ENCODE measurements at regions not wholly inside any gene's neighbourhood (a gene's known extent, or its start where the extent isn't known, plus 50 kb on each side); places are given as distances from the start of the nearest gene placed in this dataset.
"Not testable (repeated sequence)": the region's sequence is repeated elsewhere in the genome, so short reads cannot be mapped to it uniquely, and the experiment has no call there.

DNA sequence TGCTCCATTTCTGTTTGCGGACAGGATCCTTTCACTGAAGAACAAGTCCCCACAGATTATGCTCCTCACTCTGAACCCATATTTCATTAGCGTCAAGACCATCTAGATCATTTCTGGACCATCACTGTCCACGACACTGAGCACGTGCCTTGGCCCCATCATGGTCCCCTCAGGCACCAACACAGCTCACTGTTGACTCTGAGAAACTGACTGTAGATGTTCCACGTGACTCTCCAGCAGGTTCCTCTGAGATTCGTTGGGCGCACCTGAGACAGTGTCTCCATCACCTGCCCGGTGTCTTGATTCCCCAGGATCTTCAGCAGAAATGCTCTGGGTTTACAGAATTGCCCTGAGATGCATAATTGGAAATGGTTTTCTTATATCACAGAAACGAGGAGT, 985.4 kb downstream of the TMEM121 start:
- BruUV-seq (replicated peaks): no TSS peak
- Histone ChIP-seq H3K4me3 (ENCODE audit: low read depth, low read length) (no peak overlapping the region), H3K27me3 (replicated peaks; ENCODE audit: control insufficient read depth, insufficient read depth, low read length) (no peaks in the 10 kb centered on the region), H3K4me1 (no peaks in the 10 kb centered on the region), H3K36me3 (ENCODE audit: control insufficient read depth, insufficient read depth, low read length) (no peaks in the 10 kb centered on the region), H3K9me3 (no peaks in the 10 kb centered on the region)
- ChIA-PET CTCF (no interaction called here), POLR2A (no interaction called here)
- peaks cover 14% of the 10 kb centered on the region for H3K27me3 Mint-ChIP-seq (ENCODE audit: insufficient read depth, unreplicated experiment)
- no peaks in the 10 kb centered on the region for H3K36me3 Mint-ChIP-seq (ENCODE audit: insufficient read depth, unreplicated experiment)
- TF ChIP-seq, protein P1, sequence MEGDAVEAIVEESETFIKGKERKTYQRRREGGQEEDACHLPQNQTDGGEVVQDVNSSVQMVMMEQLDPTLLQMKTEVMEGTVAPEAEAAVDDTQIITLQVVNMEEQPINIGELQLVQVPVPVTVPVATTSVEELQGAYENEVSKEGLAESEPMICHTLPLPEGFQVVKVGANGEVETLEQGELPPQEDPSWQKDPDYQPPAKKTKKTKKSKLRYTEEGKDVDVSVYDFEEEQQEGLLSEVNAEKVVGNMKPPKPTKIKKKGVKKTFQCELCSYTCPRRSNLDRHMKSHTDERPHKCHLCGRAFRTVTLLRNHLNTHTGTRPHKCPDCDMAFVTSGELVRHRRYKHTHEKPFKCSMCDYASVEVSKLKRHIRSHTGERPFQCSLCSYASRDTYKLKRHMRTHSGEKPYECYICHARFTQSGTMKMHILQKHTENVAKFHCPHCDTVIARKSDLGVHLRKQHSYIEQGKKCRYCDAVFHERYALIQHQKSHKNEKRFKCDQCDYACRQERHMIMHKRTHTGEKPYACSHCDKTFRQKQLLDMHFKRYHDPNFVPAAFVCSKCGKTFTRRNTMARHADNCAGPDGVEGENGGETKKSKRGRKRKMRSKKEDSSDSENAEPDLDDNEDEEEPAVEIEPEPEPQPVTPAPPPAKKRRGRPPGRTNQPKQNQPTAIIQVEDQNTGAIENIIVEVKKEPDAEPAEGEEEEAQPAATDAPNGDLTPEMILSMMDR (IDR thresholded peaks at IDR 0.05; ENCODE audit: insufficient read depth in 1 of 2, low read depth in 1 of 2, low read length in 1 of 2, severe bottlenecking in 1 of 2, unreplicated experiment in 1 of 2): no peak
- no peak overlapping the region for H3K4me3 Mint-ChIP-seq (ENCODE audit: unreplicated experiment)
- intact Hi-C loops (cut with micrococcal nuclease; ENCODE audit: unreplicated experiment): no loop called here
- H3K4me1 Mint-ChIP-seq (ENCODE audit: low read depth, unreplicated experiment): no peaks in the 10 kb centered on the region
- H3K27ac Mint-ChIP-seq (ENCODE audit: unreplicated experiment): no peak overlapping the region
- no peaks in the 10 kb centered on the region for H3K9me3 Mint-ChIP-seq (ENCODE audit: unreplicated experiment)
- DNase-seq: no peak

DNA sequence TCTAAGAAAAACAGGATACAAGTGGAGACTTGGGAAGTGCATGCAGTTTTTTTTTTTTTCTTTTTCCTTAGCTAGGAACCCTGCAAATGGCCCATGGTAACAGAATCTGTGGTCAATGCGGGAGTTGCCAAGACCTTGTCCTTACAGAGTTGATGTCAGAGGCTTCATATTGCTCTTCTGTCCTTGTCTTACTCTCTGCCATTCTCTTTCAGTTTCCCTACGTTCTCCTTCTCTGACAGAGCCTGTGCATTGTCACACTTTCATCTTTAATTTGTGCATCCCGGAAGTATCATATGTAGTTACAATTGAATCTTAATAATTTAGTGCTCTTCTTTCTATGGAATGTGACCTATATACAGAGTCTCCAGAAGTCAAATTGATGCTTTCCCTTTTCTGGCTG, 986.9 kb downstream of the TMEM121 start:
- H3K9me3 Mint-ChIP-seq (ENCODE audit: unreplicated experiment): no peaks in the 10 kb centered on the region
- TF ChIP-seq, protein P1 (IDR thresholded peaks at IDR 0.05; ENCODE audit: insufficient read depth in 1 of 2, low read depth in 1 of 2, low read length in 1 of 2, severe bottlenecking in 1 of 2, unreplicated experiment in 1 of 2): no peak
- ChIA-PET CTCF (no interaction called here), POLR2A (no interaction called here)
- no peaks in the 10 kb centered on the region for H3K36me3 Mint-ChIP-seq (ENCODE audit: insufficient read depth, unreplicated experiment)
- intact Hi-C loops (cut with micrococcal nuclease; ENCODE audit: unreplicated experiment): no loop called here
- H3K27ac Mint-ChIP-seq (ENCODE audit: unreplicated experiment): no peak overlapping the region
- H3K4me1 ChIP-seq: no peaks in the 10 kb centered on the region
- BruUV-seq (replicated peaks): no TSS peak
- no peak overlapping the region for H3K4me3 Mint-ChIP-seq (ENCODE audit: unreplicated experiment)
- no peak overlapping the region for H3K4me3 ChIP-seq (ENCODE audit: low read depth, low read length)
- no peaks in the 10 kb centered on the region for H3K27me3 ChIP-seq (replicated peaks; ENCODE audit: control insufficient read depth, insufficient read depth, low read length)
- peaks cover 12% of the 10 kb centered on the region for H3K27me3 Mint-ChIP-seq (ENCODE audit: insufficient read depth, unreplicated experiment)
- H3K4me1 Mint-ChIP-seq (ENCODE audit: low read depth, unreplicated experiment): no peaks in the 10 kb centered on the region
- DNase-seq: no peak
- no peaks in the 10 kb centered on the region for H3K36me3 ChIP-seq (ENCODE audit: control insufficient read depth, insufficient read depth, low read length)
- H3K9me3 ChIP-seq: no peaks in the 10 kb centered on the region

DNA sequence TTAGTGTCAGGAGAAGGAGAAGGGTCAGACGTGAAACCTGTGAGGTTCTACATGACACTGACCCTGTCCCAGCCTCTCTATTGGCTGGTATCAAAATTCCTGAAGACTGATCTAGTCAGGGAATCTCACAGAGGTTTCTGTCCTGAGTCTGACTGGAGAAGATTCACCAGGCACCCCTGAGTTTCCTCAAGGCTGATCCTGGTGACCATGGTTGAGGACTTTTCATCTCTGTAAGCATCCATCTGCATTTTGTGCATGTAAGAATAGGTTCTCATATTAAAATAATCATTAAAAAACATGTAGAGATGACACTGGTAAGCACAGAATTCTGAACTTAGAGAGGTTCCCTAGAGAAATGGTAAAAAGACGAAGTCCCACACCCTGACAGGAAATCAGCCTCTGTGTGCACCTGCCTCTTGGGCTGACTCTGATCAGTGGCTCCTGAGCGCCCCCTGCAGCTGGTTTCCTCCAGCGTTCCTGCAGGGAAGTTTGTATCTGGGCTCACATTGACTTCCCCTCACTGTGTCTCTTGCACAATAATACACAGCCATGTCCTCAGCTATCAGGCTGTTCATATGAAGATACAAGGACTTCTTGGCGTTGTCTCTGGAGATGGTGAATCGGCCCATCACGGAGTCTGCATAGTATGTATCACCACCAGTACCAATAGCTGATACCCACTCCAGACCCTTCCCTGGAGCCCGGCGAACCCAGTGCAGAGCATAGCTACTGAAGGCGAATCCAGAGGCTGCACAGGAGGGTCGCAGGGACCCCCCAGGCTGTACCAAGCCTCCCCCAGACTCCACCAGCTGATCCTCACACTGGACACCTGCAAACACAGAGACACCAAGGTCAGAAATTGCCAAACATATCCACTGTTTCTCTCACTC, 991.9 kb downstream of the TMEM121 start:
- H3K4me1 ChIP-seq: no peaks in the 10 kb centered on the region
- Mint-ChIP-seq H3K9me3 (ENCODE audit: unreplicated experiment) (no peaks in the 10 kb centered on the region), H3K4me3 (ENCODE audit: unreplicated experiment) (no peak overlapping the region), H3K27me3 (ENCODE audit: insufficient read depth, unreplicated experiment) (peaks cover 11% of the 10 kb centered on the region), H3K36me3 (ENCODE audit: insufficient read depth, unreplicated experiment) (no peaks in the 10 kb centered on the region), H3K4me1 (ENCODE audit: low read depth, unreplicated experiment) (no peaks in the 10 kb centered on the region), H3K27ac (ENCODE audit: unreplicated experiment) (no peak overlapping the region)
- BruUV-seq (replicated peaks): no TSS peak
- ChIA-PET POLR2A (no interaction called here), CTCF (no interaction called here)
- H3K36me3 ChIP-seq (ENCODE audit: control insufficient read depth, insufficient read depth, low read length): no peaks in the 10 kb centered on the region
- intact Hi-C loops (cut with micrococcal nuclease; ENCODE audit: unreplicated experiment): no loop called here
- H3K4me3 ChIP-seq (ENCODE audit: low read depth, low read length): no peak overlapping the region
- TF ChIP-seq, protein P1 (IDR thresholded peaks at IDR 0.05; ENCODE audit: insufficient read depth in 1 of 2, low read depth in 1 of 2, low read length in 1 of 2, severe bottlenecking in 1 of 2, unreplicated experiment in 1 of 2): no peak
- H3K27me3 ChIP-seq (replicated peaks; ENCODE audit: control insufficient read depth, insufficient read depth, low read length): no peaks in the 10 kb centered on the region
- DNase-seq: peak in 1 of 2 experiments; percentile 22
- no peaks in the 10 kb centered on the region for H3K9me3 ChIP-seq

DNA sequence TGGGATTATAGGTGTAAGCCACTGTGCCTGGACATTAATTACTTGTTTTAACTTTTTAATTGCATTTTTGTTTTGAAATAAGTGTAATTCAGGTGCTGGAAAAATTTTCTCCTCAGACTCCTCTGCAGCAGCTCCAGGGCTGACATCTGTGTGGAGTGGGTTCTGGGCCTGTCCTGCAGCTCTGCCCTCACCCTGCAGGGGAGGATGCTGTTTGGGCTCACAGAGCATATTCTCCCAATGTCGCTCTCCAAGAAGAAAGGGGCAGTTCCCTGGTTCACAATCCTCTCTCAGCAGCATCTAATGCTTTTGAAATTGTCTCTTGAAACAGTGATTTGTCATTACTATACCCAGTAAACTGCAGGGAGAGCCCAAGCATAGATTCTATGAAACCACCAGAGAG, 995.7 kb downstream of the TMEM121 start:
- H3K36me3 ChIP-seq (ENCODE audit: control insufficient read depth, insufficient read depth, low read length); H3K27ac Mint-ChIP-seq (ENCODE audit: unreplicated experiment); H3K9me3 Mint-ChIP-seq (ENCODE audit: unreplicated experiment); H3K4me3 ChIP-seq (ENCODE audit: low read depth, low read length); POLR2A ChIA-PET; H3K4me3 Mint-ChIP-seq (ENCODE audit: unreplicated experiment); DNase-seq; H3K4me1 ChIP-seq; intact Hi-C loops (cut with micrococcal nuclease; ENCODE audit: unreplicated experiment); H3K27me3 Mint-ChIP-seq (ENCODE audit: insufficient read depth, unreplicated experiment); H3K9me3 ChIP-seq; H3K27me3 ChIP-seq (replicated peaks; ENCODE audit: control insufficient read depth, insufficient read depth, low read length); BruUV-seq (replicated peaks); CTCF ChIA-PET; H3K36me3 Mint-ChIP-seq (ENCODE audit: insufficient read depth, unreplicated experiment); H3K4me1 Mint-ChIP-seq (ENCODE audit: low read depth, unreplicated experiment): not testable (repeated sequence)
